Activated T-cell treated with anti-CD3 and anti-CD28 coated beads, Interleukin-2, amount 50 U/mL, for 72 hours (primary cell): ENCODE measurements at regions not wholly inside any gene's neighbourhood (a gene's known extent, or its start where the extent isn't known, plus 50 kb on each side); places are given as distances from the start of the nearest gene placed in this dataset.

Source experiments
- ATAC-seq, 2 donors: fragments of 150-1000 bp; cut with Tn5 transposase; replicated peaks in 1 of 2; 2 replicates each; pipeline ENCODE4 v1.10.0; 2021; ENCODE audit warnings: moderate library complexity in 2 of 2, mild to moderate bottlenecking in 1 of 2
- DNase-seq, 2 donors: peaks; one replicate each; pipeline ENCODE4 v3.0.0; 2021 to 2022; ENCODE audit warnings: mixed read lengths in 1 of 2
- H3K27ac Mint-ChIP-seq: one replicate; pipeline ENCODE4 v1.8.0; 2022; ENCODE audit warnings: mild to moderate bottlenecking, moderate library complexity, mixed read lengths
- H3K27me3 Mint-ChIP-seq: one replicate; pipeline ENCODE4 v1.8.0; 2022; ENCODE audit warnings: low read depth, mixed read lengths
- H3K36me3 Mint-ChIP-seq, 2 donors: one replicate each; pipeline ENCODE4 v1.8.0; 2022; ENCODE audit warnings: mixed read lengths in 2 of 2, mild to moderate bottlenecking in 1 of 2; ENCODE audit not compliant: insufficient read depth in 2 of 2
- H3K4me1 Mint-ChIP-seq: one replicate; pipeline ENCODE4 v1.8.0; 2022; ENCODE audit warnings: low read depth, mixed read lengths
- H3K4me3 Mint-ChIP-seq, 2 donors: one replicate each; pipeline ENCODE4 v1.8.0; 2022; ENCODE audit warnings: mild to moderate bottlenecking in 2 of 2, mixed read lengths in 2 of 2, moderate library complexity in 2 of 2
- H3K9me3 Mint-ChIP-seq, 2 donors: one replicate each; pipeline ENCODE4 v1.8.0; 2022; ENCODE audit warnings: mixed read lengths in 2 of 2

GRCh38 chr3:34919025-34919424 is 720.3 kb upstream of the ARPP21 start:
- ATAC-seq = no peak
- no peak for DNase-seq
- no peaks in the 10 kb centered on the region for H3K27me3 Mint-ChIP-seq
- no peak overlapping the region for H3K27ac Mint-ChIP-seq
- H3K4me1 Mint-ChIP-seq = no peaks in the 10 kb centered on the region
- H3K4me3 Mint-ChIP-seq = no peak overlapping the region
- H3K36me3 Mint-ChIP-seq = no peaks in the 10 kb centered on the region
- peaks cover 2 to 4% of the 10 kb centered on the region in 2 donors for H3K9me3 Mint-ChIP-seq

- H3K27ac Mint-ChIP-seq = no peak overlapping the region
- DNase-seq = no peak
- H3K27me3 Mint-ChIP-seq = no peaks in the 10 kb centered on the region
Observed at GRCh38 chr3:34920806-34921205, 718.5 kb upstream of the ARPP21 start.

GRCh38 chr3:34924961-34925360 is 714.4 kb upstream of the ARPP21 start:
- Mint-ChIP-seq H3K4me1 (no peaks in the 10 kb centered on the region), H3K9me3 (peaks cover 2 to 3% of the 10 kb centered on the region in 2 donors), H3K27me3 (no peaks in the 10 kb centered on the region), H3K36me3 (no peaks in the 10 kb centered on the region), H3K27ac (no peak overlapping the region), H3K4me3 (no peak overlapping the region)
- ATAC-seq (no peak), DNase-seq (no peak)

More at GRCh38 chr3:34920806-34921205, 718.5 kb upstream of the ARPP21 start:
- Mint-ChIP-seq H3K9me3 (peaks cover 2 to 4% of the 10 kb centered on the region in 2 donors), H3K36me3 (no peaks in the 10 kb centered on the region), H3K4me3 (no peak overlapping the region), H3K4me1 (no peaks in the 10 kb centered on the region)
- no peak for ATAC-seq

- ATAC-seq (no peak), DNase-seq (no peak)
- Mint-ChIP-seq H3K27me3 (no peaks in the 10 kb centered on the region), H3K9me3 (peaks cover 2 to 3% of the 10 kb centered on the region in 2 donors), H3K4me3 (no peak overlapping the region), H3K27ac (no peak overlapping the region), H3K4me1 (no peaks in the 10 kb centered on the region), H3K36me3 (no peaks in the 10 kb centered on the region)
Observed at GRCh38 chr3:34925851-34926250, 713.5 kb upstream of the ARPP21 start.

- Mint-ChIP-seq H3K9me3 (peaks cover 6 to 7% of the 10 kb centered on the region in 2 donors), H3K4me3 (no peak overlapping the region), H3K27me3 (no peaks in the 10 kb centered on the region), H3K4me1 (no peaks in the 10 kb centered on the region), H3K27ac (no peak overlapping the region), H3K36me3 (peaks cover 0 to 2% of the 10 kb centered on the region in 2 donors)
- no peak for ATAC-seq
- no peak for DNase-seq
Observed at GRCh38 chr3:34929036-34929435, 710.3 kb upstream of the ARPP21 start.

GRCh38 chr3:34934660-34935059 is 704.7 kb upstream of the ARPP21 start:
- Mint-ChIP-seq H3K4me1 (no peaks in the 10 kb centered on the region), H3K9me3 (peaks cover 6 to 8% of the 10 kb centered on the region in 2 donors), H3K27me3 (no peaks in the 10 kb centered on the region), H3K4me3 (no peak overlapping the region), H3K27ac (no peak overlapping the region), H3K36me3 (peaks cover 0 to 2% of the 10 kb centered on the region in 2 donors)
- ATAC-seq (no peak), DNase-seq (no peak)

GRCh38 chr3:34938784-34939183 is 700.5 kb upstream of the ARPP21 start:
- no peak for ATAC-seq
- Mint-ChIP-seq H3K36me3 (no peaks in the 10 kb centered on the region), H3K4me3 (no peak overlapping the region), H3K9me3 (peaks cover 3 to 5% of the 10 kb centered on the region in 2 donors), H3K4me1 (no peaks in the 10 kb centered on the region), H3K27me3 (no peaks in the 10 kb centered on the region), H3K27ac (no peak overlapping the region)
- no peak for DNase-seq

- H3K27ac Mint-ChIP-seq = no peak overlapping the region
- no peaks in the 10 kb centered on the region for H3K36me3 Mint-ChIP-seq
- ATAC-seq = no peak
- peaks cover 5% of the 10 kb centered on the region for H3K27me3 Mint-ChIP-seq
- no peak for DNase-seq
- peaks cover 3 to 5% of the 10 kb centered on the region in 2 donors for H3K9me3 Mint-ChIP-seq
- H3K4me1 Mint-ChIP-seq = no peaks in the 10 kb centered on the region
- no peak overlapping the region for H3K4me3 Mint-ChIP-seq
Observed at GRCh38 chr3:34942256-34942655, 697.1 kb upstream of the ARPP21 start.

- no peak for ATAC-seq
- H3K27ac Mint-ChIP-seq = no peak overlapping the region
- DNase-seq = no peak
- no peaks in the 10 kb centered on the region for H3K4me1 Mint-ChIP-seq
- no peak overlapping the region for H3K4me3 Mint-ChIP-seq
- H3K36me3 Mint-ChIP-seq = no peaks in the 10 kb centered on the region
- H3K9me3 Mint-ChIP-seq = peaks cover 1 to 3% of the 10 kb centered on the region in 2 donors
- H3K27me3 Mint-ChIP-seq = peaks cover 5% of the 10 kb centered on the region
Observed at GRCh38 chr3:34947834-34948233, 691.5 kb upstream of the ARPP21 start.

- H3K4me3 Mint-ChIP-seq = no peak overlapping the region
- DNase-seq = no peak
- peaks cover 5% of the 10 kb centered on the region for H3K27me3 Mint-ChIP-seq
- no peak overlapping the region for H3K27ac Mint-ChIP-seq
- no peak for ATAC-seq
- H3K4me1 Mint-ChIP-seq = no peaks in the 10 kb centered on the region
- no peaks in the 10 kb centered on the region for H3K36me3 Mint-ChIP-seq
- peaks cover 1 to 3% of the 10 kb centered on the region in 2 donors for H3K9me3 Mint-ChIP-seq
Observed at GRCh38 chr3:34948517-34948916, 690.8 kb upstream of the ARPP21 start.

GRCh38 chr3:34955680-34956079 is 683.6 kb upstream of the ARPP21 start:
- ATAC-seq (no peak), DNase-seq (no peak)
- no peak overlapping the region for H3K4me3 Mint-ChIP-seq
- H3K36me3 Mint-ChIP-seq = no peaks in the 10 kb centered on the region
- H3K27me3 Mint-ChIP-seq = no peaks in the 10 kb centered on the region
- H3K4me1 Mint-ChIP-seq = peaks cover 10% of the 10 kb centered on the region
- H3K27ac Mint-ChIP-seq = no peak overlapping the region
- H3K9me3 Mint-ChIP-seq = peaks cover 5 to 7% of the 10 kb centered on the region in 2 donors

- H3K36me3 Mint-ChIP-seq = no peaks in the 10 kb centered on the region
- H3K4me1 Mint-ChIP-seq = peaks cover 10% of the 10 kb centered on the region
- peaks cover 5% of the 10 kb centered on the region in 2 donors for H3K9me3 Mint-ChIP-seq
- H3K27ac Mint-ChIP-seq = no peak overlapping the region
- DNase-seq (no peak), ATAC-seq (no peak)
- no peak overlapping the region for H3K4me3 Mint-ChIP-seq
- no peaks in the 10 kb centered on the region for H3K27me3 Mint-ChIP-seq
Observed at GRCh38 chr3:34956511-34956910, 682.8 kb upstream of the ARPP21 start.

- Mint-ChIP-seq H3K27me3 (no peaks in the 10 kb centered on the region), H3K36me3 (no peaks in the 10 kb centered on the region), H3K9me3 (peaks cover 5 to 7% of the 10 kb centered on the region in 2 donors), H3K27ac (no peak overlapping the region), H3K4me1 (peaks cover 10% of the 10 kb centered on the region), H3K4me3 (no peak overlapping the region)
- no peak for DNase-seq
- no peak for ATAC-seq
Observed at GRCh38 chr3:34957677-34958076, 681.6 kb upstream of the ARPP21 start.

- Mint-ChIP-seq H3K9me3 (peaks cover 1 to 3% of the 10 kb centered on the region in 2 donors), H3K4me1 (no peaks in the 10 kb centered on the region), H3K27ac (no peak overlapping the region), H3K27me3 (peaks cover 9% of the 10 kb centered on the region), H3K36me3 (no peaks in the 10 kb centered on the region), H3K4me3 (no peak overlapping the region)
- ATAC-seq (no peak), DNase-seq (no peak)
Observed at GRCh38 chr3:34969513-34969912, 669.8 kb upstream of the ARPP21 start.
